ENCODE measurements at regions not wholly inside any gene's neighbourhood (a gene's known extent, or its start where the extent isn't known, plus 50 kb on each side); places are given as distances from the start of the nearest gene placed in this dataset.

GRCh38 chr4:35963974-35964515 is 280.3 kb downstream of the ARAP2 start:
- H3K27ac ChIP-seq = no peak overlapping the region
- H3K36me3 ChIP-seq = no peaks in the 10 kb centered on the region
- intact Hi-C loops (cut with DNase I) = no loop called here
- H3K9me3 ChIP-seq = no peaks in the 10 kb centered on the region
- no peak overlapping the region for H3K4me3 ChIP-seq
- H3K4me1 ChIP-seq (replicated peaks) = no peaks in the 10 kb centered on the region
- H3K27me3 ChIP-seq (replicated peaks; ENCODE audit: insufficient read depth) = no peaks in the 10 kb centered on the region
- TF ChIP-seq POLR2A (IDR thresholded peaks at IDR 0.05) (no peak), CTCF (IDR thresholded peaks at IDR 0.05) (no peak), POLR2AphosphoS5 (IDR thresholded peaks at IDR 0.05) (no peak)
- 71% methylated on average over 5 of the region's 5 CpGs for WGBS
- DNase-seq (ENCODE audit: low spot score) = no peak

- Histone ChIP-seq H3K27ac (no peak overlapping the region), H3K9me3 (no peaks in the 10 kb centered on the region), H3K27me3 (replicated peaks; ENCODE audit: insufficient read depth) (no peaks in the 10 kb centered on the region), H3K36me3 (no peaks in the 10 kb centered on the region), H3K4me3 (no peak overlapping the region), H3K4me1 (replicated peaks) (no peaks in the 10 kb centered on the region)
- TF ChIP-seq POLR2A (IDR thresholded peaks at IDR 0.05) (no peak), POLR2AphosphoS5 (IDR thresholded peaks at IDR 0.05) (no peak), CTCF (IDR thresholded peaks at IDR 0.05) (no peak)
- intact Hi-C loops (cut with DNase I) = no loop called here
- WGBS = 64% methylated on average over 1 of the region's 1 CpG
- DNase-seq (ENCODE audit: low spot score) = no peak
These were observed 279.0 kb downstream of the ARAP2 start for GRCh38 chr4:35965300-35965699.

GRCh38 chr4:35966566-35966965 is 277.7 kb downstream of the ARAP2 start:
- no peak overlapping the region for H3K4me3 ChIP-seq

GRCh38 chr4:35970366-35970960 is 273.9 kb downstream of the ARAP2 start:
- H3K4me1 ChIP-seq (replicated peaks) = no peaks in the 10 kb centered on the region

More at GRCh38 chr4:35966566-35966965, 277.7 kb downstream of the ARAP2 start:
- Histone ChIP-seq H3K9me3 (no peaks in the 10 kb centered on the region), H3K27me3 (replicated peaks; ENCODE audit: insufficient read depth) (no peaks in the 10 kb centered on the region), H3K4me1 (replicated peaks) (no peaks in the 10 kb centered on the region), H3K36me3 (no peaks in the 10 kb centered on the region), H3K27ac (no peak overlapping the region)
- intact Hi-C loops (cut with DNase I) = no loop called here
- TF ChIP-seq POLR2AphosphoS5 (IDR thresholded peaks at IDR 0.05) (no peak), CTCF (IDR thresholded peaks at IDR 0.05) (no peak), POLR2A (IDR thresholded peaks at IDR 0.05) (no peak)
- no peak for DNase-seq (ENCODE audit: low spot score)

More at GRCh38 chr4:35970366-35970960, 273.9 kb downstream of the ARAP2 start:
- Histone ChIP-seq H3K27ac (no peak overlapping the region), H3K4me3 (no peak overlapping the region), H3K36me3 (no peaks in the 10 kb centered on the region), H3K9me3 (no peaks in the 10 kb centered on the region), H3K27me3 (replicated peaks; ENCODE audit: insufficient read depth) (no peaks in the 10 kb centered on the region)
- intact Hi-C loops (cut with DNase I) = no loop called here
- TF ChIP-seq CTCF (IDR thresholded peaks at IDR 0.05) = no peak
- TF ChIP-seq POLR2A (IDR thresholded peaks at IDR 0.05) = no peak
- no peak for TF ChIP-seq POLR2AphosphoS5 (IDR thresholded peaks at IDR 0.05)
- WGBS = 96% methylated on average over 1 of the region's 1 CpG
- no peak for DNase-seq (ENCODE audit: low spot score)
